NOMO-1 (cell line): ENCODE measurements at regions not wholly inside any gene's neighbourhood (a gene's known extent, or its start where the extent isn't known, plus 50 kb on each side); places are given as distances from the start of the nearest gene placed in this dataset.

Experiments used
- DNase-seq, 2 experiments: peaks; one replicate each; lab custom pipeline; 2025; ENCODE audit not compliant: unreplicated experiment in 2 of 2; lab: John Stamatoyannopoulos, UW

- DNase-seq = no peak
Observed at GRCh38 chr5:17157916-17158529, 59.4 kb upstream of the BASP1 start.

GRCh38 chr5:17160756-17161040 lies 56.7 kb upstream of the BASP1 start:
- no peak for DNase-seq

GRCh38 chr5:17161662-17162061 lies 55.8 kb upstream of the BASP1 start:
- no peak for DNase-seq

GRCh38 chr5:17163221-17163620 lies 54.2 kb upstream of the BASP1 start:
- no peak for DNase-seq

GRCh38 chr5:17167171-17167891 lies 50.1 kb upstream of the BASP1 start:
- no peak for DNase-seq
